GM12801 (cell line): ENCODE measurements at regions not wholly inside any gene's neighbourhood (a gene's known extent, or its start where the extent isn't known, plus 50 kb on each side); places are given as distances from the start of the nearest gene placed in this dataset.

Experiments used
- TF ChIP-seq, protein P1 (sequence below): IDR thresholded peaks from one replicate; pipeline ENCODE4 v1.5.1; 2011; ENCODE audit warnings: control low read depth; ENCODE audit not compliant: insufficient read length; ENCODE audit errors: extremely low read depth

DNA sequence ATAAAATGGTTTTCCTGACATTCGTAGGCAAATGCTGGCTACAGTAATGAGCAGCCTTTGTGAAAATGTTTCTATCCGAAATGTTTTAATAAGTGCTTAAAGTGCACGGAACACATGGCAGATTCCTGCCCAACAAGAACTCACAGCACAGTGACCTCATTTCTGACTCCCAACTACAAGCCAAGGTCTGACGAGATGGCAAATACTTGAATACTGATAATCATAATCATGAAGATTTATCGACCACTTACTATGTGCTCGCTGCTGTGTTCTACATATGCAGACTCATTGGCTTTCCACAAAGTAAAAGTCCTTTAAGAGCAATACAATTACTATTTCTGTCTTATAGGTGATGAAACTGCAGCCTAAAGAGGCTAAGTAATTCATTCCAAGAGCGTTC, 238.1 kb upstream of the CDH5 start:
- TF ChIP-seq, protein P1, sequence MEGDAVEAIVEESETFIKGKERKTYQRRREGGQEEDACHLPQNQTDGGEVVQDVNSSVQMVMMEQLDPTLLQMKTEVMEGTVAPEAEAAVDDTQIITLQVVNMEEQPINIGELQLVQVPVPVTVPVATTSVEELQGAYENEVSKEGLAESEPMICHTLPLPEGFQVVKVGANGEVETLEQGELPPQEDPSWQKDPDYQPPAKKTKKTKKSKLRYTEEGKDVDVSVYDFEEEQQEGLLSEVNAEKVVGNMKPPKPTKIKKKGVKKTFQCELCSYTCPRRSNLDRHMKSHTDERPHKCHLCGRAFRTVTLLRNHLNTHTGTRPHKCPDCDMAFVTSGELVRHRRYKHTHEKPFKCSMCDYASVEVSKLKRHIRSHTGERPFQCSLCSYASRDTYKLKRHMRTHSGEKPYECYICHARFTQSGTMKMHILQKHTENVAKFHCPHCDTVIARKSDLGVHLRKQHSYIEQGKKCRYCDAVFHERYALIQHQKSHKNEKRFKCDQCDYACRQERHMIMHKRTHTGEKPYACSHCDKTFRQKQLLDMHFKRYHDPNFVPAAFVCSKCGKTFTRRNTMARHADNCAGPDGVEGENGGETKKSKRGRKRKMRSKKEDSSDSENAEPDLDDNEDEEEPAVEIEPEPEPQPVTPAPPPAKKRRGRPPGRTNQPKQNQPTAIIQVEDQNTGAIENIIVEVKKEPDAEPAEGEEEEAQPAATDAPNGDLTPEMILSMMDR = no peak

DNA sequence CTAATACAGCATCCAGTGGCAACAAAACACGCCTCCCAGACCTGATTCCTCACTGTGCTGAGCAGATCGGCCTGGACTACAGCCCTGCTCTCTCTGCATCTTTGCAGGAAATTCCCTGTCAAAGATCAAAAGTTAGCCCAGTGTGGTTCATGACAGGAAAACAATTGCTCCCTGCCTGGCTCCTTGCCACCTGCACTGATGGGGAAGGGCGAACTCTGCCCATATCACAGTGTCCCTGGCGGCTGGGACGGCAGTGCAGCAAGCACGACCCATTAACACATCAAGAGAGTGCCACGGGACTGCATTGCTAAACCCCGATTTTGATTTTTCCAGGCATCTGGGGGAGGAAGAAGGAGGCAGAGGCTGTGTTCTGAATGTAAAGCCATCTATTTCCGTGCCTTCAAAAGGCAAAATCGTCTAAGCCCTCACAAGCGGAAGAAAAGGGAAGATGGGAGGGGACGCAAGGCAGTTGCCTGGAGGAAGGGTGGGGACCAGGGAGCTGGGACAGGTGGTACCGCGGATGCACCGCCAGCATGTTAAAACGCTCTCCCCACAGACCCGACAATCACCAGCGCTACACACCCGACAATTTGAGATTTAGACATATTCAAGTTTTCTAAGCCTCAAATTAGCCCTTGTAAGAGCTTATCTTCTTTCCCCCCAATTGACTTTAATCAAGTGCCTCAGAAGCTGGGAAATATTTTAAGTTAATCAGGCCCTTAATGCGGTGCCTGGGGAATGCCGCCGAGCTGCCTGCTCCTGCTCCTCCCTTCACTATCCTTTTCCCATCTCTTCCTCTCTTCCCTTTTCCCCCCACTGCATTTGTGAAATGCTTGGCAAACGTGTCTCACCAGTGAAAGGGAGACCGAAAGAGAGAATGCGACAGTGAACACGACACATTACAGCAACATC, 238.8 kb upstream of the CDH5 start:
- TF ChIP-seq, protein P1 = no peak

DNA sequence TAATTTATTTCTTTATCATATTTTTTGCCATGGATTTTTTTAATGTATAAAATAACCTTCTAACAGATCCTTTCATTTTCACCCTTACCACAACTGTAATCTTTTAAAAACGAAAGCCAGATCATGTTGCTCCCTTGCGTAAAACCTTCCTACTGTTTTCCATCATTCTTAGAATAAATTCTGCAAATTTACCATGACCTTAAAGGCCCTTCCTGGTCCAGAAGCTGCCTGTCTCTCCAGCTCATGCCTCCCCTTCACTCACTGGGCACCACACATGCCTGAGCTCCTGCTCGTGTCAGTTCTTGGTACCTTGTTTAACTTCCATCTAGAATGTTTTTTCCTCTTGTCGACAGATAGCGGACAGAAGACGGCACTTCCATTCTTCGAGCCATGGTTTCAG, 245.0 kb upstream of the CDH5 start:
- TF ChIP-seq, protein P1 = no peak

DNA sequence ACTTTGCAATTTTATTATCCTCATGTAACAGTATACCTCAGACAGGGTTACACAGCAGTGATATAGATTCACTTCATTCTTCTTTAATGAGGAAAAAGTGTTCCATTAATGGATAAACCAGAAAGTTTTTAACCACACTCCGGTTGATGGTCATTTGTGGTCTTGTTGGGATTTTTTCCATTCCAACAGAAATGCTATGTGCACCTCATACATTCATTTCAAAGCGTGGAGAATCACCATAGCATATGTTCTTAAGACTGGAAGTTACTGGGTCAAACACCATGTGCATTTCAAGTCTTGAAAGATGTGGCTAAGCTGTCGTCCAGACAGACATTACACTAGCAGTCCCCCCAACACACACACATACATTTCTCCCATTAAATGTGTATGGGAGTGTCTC, 245.8 kb upstream of the CDH5 start:
- TF ChIP-seq, protein P1 = no peak

DNA sequence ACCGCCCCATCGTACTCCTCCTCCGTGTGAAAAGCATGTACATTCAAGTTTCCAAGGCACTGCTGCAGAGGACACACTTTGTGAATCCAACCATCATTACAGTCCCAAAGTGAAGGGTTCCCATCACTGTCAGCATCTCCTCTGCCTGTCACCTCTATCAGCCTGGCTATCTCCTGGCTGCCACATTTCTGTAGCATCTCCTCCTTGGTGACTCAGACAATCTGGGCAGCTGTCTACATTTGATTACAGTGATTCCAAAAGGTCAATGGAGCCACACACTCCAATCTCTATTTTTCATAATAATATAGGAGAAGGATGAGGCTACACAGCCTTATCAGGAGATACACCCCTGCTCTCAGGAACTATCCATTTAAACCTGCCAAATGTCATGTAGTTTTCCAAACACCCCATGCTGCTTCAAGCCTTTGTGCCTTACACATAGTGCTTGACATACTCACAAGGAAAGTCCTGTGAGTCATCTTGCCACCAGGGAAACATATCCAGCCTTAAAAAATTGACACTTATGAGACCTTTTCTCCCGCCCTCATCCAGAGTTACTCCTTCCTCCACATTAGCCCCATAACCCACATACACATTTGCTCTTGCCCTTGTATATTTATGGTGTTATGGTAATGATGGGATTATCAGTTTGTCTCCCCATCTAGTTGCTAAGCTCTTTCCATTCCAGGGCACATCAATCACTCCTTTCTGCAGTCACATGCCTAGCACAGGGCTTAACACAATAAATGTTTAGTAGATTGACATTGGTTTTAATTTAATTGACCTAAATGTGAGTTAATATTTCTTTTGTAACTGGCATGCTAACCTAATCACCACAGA, 250.1 kb upstream of the CDH5 start:
- TF ChIP-seq, protein P1 = no peak

DNA sequence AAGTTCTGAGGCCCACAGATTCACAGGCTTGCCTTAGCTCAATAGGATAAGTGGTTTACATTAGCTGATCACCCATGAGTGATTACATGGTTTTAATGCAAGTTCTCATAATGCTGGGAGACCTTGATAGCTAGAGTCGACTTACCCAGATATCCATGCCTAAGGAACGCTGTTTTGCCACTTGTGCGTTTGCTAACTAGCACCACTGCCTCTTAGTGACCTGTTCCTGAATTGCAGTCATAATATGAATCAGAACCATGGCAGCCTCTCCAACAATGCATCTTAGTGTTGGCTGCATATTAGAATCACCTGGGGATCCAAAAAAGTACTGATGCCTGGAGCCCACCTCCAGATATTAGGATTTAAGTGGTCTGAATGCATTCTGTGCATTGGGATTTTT, 251.1 kb upstream of the CDH5 start:
- TF ChIP-seq, protein P1 = no peak

DNA sequence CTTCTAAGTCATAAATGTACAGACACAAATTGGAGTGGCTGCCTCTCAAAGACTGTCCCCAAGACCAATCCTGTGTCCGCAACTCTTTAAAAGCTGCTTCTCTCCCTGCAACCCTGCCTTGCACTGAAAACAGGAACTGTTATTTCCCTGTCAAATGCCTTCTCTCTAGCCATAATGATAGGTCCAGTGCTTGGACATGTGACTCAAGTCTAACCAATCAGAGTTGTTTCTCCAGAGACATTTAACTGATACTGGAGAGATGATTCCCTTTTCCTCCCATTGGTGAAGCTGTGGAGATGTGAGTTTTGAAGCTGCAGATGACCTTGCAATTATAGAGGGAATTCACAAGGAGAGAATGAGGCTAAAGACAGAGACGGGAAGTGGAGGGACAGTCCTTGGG, 253.3 kb upstream of the CDH5 start:
- TF ChIP-seq, protein P1 = no peak
